HG02970 (cell line): ENCODE measurements at regions not wholly inside any gene's neighbourhood (a gene's known extent, or its start where the extent isn't known, plus 50 kb on each side); places are given as distances from the start of the nearest gene placed in this dataset.

Experiments
- ATAC-seq: cut with Tn5 transposase; IDR thresholded peaks from one replicate; pipeline ENCODE4 v1.9.1; 2021; ENCODE audit warnings: mild to moderate bottlenecking, moderate library complexity, moderate number of reproducible peaks; ENCODE audit not compliant: unreplicated experiment, low FRiP score

DNA sequence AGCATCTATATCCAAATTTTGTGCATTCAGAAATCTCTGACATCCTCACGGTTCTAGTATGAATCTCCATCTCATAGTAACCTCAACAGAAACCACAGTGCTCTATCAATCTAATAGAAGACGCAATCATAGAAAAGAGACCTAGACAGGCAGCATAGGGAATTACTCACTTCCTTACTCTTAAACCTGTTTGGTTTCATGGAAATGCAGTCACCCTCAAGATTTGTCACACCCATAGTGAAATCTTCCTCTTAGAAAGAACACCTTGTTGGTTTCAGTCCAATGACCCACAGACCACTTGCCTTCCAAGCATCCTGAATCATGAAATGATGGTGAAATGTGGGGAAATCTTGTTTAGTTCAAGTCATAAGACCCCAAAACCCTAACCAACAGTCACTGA lies 166.1 kb upstream of the PRDM1 start:
- no peak for ATAC-seq

DNA sequence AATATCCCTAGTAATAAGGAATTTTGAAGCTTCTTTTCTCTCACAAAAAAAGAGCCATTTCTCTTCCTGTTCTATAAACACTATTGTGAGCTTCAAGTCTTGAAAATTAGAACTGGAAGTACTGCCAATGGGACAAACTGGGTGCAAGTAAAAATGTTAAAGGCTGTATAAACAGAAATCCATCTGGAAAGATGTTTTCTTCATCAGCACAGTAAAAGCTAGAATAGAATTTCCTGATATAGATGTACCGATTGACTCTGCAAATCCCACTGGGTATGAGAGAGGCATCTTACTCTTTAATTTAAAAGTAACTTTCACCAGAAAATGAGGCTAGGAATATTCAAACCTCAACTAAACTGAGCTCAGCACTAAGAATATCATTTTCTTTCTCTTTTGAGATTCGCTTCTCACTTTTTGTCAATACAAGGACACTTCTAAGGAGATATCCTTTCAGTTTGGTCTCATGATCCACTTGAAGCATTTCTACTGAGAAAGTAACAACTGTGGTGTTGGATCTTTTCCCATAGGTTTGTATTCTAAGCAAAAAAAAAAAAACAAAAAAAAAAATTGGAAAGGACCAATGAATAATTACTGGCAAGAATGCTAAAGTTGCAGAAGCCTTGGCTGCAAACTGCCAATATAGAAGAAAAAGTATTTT lies 169.0 kb upstream of the PRDM1 start:
- no peak for ATAC-seq

- ATAC-seq = no peak
These were observed 175.0 kb upstream of the PRDM1 start for GRCh38 chr6:105911106-105911629.

DNA sequence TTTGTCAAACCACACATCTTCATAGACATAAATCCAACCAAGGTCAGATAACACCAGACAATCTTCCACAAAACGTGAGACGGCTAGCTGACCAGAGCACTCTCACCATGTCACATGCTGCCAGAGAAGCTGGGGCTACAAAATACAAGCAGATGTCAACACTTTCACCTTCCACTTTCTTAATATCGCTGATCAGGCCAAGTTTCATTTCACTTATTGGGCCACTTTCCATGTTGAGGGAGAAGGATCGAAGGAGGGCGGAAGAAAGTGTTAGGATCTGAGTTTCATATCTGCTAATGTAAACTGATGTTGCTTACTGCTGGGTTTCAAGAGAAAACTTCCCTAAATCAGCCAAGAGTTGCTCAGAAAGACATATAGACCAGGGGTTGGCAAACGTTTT lies 177.0 kb upstream of the PRDM1 start:
- no peak for ATAC-seq

- no peak for ATAC-seq
These were observed 178.1 kb upstream of the PRDM1 start for GRCh38 chr6:105907991-105908390.

- ATAC-seq = no peak
These were observed 178.8 kb upstream of the PRDM1 start for GRCh38 chr6:105907301-105907700.

DNA sequence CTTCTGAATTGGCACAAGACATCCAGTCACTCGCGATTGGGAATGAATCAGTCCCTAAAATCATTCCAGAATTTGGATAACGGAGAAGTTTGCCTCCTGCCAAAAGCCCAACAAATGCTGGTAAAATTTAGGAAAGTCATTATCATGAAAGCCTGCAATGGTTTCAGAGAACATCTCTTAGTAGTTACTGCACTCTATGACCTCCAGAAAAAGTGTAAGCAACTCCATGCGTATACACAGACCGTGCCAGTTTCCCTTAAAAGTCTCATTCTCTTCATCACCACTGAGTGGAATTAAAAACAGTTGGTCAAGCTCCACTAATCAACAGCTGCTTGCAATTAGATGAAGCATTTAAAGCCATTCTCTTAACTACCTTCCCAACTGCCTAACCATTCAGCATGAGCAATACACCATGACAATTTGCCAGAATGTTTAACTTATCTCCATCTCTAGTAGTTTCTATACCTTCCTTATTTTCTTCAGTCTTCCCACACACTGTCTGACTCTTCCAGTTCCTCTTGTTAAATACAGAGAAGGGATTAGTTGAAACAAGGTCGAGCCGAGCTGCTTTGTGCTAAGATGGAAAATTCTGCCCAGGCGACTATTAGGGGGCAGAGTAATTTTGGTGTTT lies 183.6 kb upstream of the PRDM1 start:
- no peak for ATAC-seq

DNA sequence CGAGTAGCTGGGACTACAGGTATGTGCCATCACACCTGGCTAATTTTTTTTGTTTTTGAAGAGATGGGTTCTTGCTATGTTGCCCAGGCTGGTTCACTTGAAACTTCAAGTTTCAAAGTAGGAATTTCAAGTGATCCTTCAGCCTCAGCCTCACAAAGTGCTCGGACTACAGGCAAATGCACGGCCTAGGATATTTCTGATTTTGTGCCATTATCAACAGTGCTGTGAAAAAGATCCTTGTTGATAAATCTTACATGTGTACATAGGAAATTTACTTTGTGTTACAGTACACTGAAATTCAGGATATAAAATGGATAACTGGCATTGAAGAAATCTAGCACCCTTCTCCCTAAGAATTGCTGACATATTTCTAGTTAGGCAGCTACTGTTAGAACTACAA lies 184.6 kb upstream of the PRDM1 start:
- ATAC-seq = no peak

DNA sequence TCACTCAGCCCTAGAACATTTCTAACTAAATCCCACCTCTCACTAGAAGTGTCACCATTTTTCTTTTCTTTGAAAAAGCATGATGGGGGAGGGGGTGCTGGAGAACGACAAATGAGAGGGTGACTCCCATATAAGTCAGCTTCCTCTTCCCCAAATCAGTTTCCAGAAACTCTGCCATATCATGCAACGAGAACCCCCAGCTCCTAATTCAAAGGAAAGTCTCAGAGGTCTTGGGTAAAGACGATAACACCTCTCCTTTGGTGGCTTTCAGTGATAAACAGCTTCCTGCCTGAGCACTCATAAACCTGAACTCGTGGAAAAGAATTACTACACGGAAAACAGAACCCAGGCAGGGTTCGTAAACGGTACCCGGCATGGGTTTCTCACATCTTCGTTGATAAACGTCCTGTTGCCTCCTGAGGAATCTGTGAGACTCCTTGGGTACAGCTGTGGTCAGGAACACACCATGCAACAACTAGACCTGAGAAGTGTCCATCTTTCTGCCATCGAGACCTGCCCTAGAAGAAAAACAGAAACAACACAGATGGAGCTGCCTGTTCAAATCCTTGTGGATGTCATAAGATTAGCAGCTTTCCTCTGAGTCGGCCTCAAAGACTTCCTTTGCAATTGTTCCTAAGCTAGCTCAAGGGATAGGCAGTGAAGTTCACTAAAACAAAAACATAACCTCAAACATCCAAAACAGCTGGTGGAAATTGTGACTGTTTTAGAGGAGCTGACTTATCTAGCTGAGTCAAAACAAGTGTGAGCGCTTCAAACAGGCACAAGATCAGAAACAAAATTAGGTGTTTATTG lies 185.8 kb upstream of the PRDM1 start:
- no peak for ATAC-seq

DNA sequence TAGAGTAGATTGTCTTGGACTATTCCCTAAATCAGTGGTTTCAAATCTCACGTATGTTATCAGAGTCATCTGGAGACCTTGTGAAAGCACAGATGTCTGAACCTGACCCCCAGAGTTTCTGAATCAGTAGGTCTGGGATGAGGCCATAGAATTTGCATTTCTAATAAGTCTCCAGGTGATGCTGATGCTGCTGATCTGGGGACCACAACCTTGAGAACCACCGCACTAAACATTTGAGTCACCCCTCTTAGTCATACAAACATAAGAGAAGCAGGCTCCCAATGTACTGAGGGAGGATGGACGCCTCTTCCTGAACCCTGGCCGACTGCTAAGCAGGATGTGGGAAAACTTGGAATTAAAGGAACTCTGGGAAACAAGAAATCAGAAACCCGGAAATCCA lies 187.8 kb upstream of the PRDM1 start:
- ATAC-seq = no peak

- ATAC-seq = no peak
These were observed 189.0 kb upstream of the PRDM1 start for GRCh38 chr6:105897131-105897530.

DNA sequence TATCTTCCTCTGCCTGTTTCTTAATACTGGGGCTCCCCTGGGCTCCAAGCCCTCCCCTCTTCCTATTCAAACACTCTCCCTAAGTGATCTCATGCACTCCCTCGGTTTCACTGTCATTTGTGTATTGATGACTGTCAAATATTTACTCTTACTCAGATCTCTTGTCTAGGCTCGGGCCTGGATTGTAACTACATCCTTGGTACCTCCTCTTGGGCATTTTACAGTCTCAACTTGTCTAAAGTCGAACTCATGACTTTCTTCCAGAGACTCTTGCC lies 189.4 kb upstream of the PRDM1 start:
- ATAC-seq = no peak

- ATAC-seq = no peak
These were observed 189.9 kb upstream of the PRDM1 start for GRCh38 chr6:105896052-105896820.

DNA sequence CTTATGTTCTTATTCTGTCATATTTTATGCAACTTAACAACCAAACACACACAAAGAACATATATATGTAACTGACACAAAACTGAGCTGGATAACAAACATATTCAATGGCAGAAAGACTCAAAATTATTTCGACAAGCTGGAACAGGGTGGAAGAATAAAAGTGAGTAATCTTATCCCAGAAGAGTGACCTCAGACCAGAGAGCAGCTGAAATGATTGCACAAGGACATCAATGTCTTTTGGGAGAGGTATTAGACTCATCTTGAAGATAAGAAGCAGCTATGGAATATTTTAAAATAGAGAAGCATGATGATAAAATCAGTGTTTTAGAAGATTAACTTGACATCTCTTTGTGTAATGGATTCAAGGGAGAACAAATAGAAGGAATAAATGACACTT lies 191.6 kb upstream of the PRDM1 start:
- no peak for ATAC-seq

GRCh38 chr6:105893741-105894140 lies 192.4 kb upstream of the PRDM1 start:
- no peak for ATAC-seq

DNA sequence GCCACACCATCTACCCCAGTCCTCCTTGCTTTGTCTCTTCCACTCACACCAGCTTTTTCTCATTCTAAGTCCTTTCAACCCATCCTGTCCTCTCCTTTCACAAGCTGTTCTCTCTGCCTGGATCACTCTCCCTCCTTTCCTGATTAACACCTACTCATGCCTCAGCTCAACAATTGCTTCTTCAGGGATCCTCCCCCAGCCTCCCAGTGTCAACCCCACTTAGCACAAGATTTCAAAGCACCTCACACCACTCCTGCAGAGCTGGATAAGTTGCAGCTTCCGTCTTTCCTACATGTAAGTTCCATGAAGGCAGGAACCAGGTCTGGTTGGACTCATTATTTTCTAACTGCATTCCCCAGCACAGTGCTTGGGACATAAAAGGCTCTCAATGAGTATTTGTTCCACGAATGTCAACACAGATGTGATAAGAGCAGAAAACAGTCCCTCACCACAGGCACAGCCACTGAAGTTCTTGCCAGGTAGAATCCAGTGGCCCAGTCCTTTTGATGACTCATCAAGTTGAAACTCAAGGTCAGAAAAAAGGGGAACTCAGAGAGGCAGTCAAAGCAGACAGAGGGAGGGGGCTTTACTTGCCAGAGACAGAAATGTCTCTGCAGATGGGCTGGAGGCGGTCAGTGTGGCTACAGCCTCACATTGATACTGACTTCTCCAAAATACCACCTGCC lies 193.4 kb upstream of the PRDM1 start:
- peak; percentile 62 for ATAC-seq

DNA sequence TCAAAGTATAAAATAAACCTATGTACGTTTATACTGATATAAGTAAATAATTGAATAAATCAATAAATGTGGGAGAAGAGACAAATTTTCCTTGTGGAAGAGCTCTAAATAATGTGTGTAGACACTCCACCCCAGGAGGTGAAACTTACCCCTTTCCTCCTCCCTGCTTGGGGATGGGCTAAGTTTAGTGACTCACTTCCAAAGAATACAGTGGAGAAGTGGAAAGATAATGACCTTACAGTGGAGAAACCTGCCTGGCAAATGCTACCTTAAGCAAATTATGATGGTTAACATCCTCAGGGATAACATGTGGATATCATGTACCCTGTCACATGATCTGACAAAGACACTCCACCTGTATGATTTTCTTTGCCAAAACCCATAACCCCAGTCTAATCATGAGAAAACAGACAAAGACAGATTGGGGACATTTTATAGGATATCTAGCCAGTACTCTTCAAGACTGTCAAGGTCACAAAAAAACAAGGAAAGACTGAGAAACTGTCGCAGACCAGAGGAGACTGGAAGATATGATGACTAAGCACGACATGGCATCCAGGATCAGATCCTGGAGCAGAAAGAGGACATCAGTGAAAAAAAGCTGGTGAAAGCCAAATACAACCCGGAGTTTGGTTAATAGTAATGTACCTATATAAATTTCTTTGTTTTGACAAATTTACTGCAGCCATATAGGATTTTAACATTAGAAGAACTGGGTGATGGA lies 195.5 kb upstream of the PRDM1 start:
- ATAC-seq = no peak

DNA sequence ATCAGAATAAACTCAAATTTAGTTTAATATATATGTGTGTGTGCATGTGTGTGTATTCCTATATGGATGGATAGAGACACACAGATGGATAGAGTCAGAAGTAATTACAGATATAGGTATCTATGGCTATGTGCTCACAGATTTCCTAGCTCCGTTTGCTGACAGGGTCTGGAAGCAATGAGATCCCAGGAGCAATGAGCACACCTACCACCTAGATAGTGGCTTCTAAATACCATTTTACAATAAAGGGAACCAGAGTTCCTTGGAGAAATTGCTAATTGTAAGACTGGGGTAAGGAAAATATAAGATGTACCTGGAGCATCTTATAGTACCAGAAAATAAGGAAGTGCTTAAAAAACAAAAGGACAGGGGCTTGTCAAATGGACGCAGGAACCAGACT lies 196.2 kb upstream of the PRDM1 start:
- no peak for ATAC-seq

GRCh38 chr6:105886814-105887544 lies 199.2 kb upstream of the PRDM1 start:
- no peak for ATAC-seq
